ENCODE measurements at regions not wholly inside any gene's neighbourhood (a gene's known extent, or its start where the extent isn't known, plus 50 kb on each side); places are given as distances from the start of the nearest gene placed in this dataset.

- no peak for TF ChIP-seq CTCF (IDR thresholded peaks at IDR 0.05)
- no peak for TF ChIP-seq POLR2A (IDR thresholded peaks at IDR 0.05)
Measured at GRCh38 chr10:52483587-52483986, 169.5 kb downstream of the DKK1 start.

Data from adrenal gland (tissue), 5 donors.